GM23248 (cell line): ENCODE measurements at regions not wholly inside any gene's neighbourhood (a gene's known extent, or its start where the extent isn't known, plus 50 kb on each side); places are given as distances from the start of the nearest gene placed in this dataset.

Source experiments
- DNase-seq: peaks from one replicate; pipeline ENCODE4 v3.0.0-alpha.2; 2015
- H2AFZ ChIP-seq: fragments of 200-600 bp; sonication (generic); 2 replicates; pipeline ENCODE4 v1.6.1; 2016; ENCODE audit warnings: antibody characterized with exemption
- H3F3A ChIP-seq: fragments of 200-600 bp; sonication (generic); 2 replicates; pipeline ENCODE4 v1.6.1; 2016; ENCODE audit warnings: mild to moderate bottlenecking, antibody characterized with exemption, mixed run types; ENCODE audit not compliant: insufficient read depth
- H3K27ac ChIP-seq: fragments of 200-600 bp; sonication (generic); 2 replicates; pipeline ENCODE4 v1.5.1; 2016; ENCODE audit warnings: mild to moderate bottlenecking
- H3K27me3 ChIP-seq: fragments of 200-600 bp; sonication (generic); replicated peaks from 2 replicates; pipeline ENCODE4 v1.6.1; 2016; ENCODE audit warnings: mild to moderate bottlenecking; ENCODE audit not compliant: insufficient read depth
- H3K36me3 ChIP-seq: fragments of 200-600 bp; sonication (generic); 2 replicates; pipeline ENCODE4 v1.6.1; 2016; ENCODE audit warnings: low read depth, mild to moderate bottlenecking
- H3K4me1 ChIP-seq: fragments of 200-600 bp; sonication (generic); 2 replicates; pipeline ENCODE4 v1.6.1; 2016; ENCODE audit warnings: mild to moderate bottlenecking; ENCODE audit not compliant: insufficient read depth
- H3K4me2 ChIP-seq: fragments of 200-600 bp; sonication (generic); one replicate; pipeline ENCODE4 v1.6.1; 2016; ENCODE audit warnings: mild to moderate bottlenecking; ENCODE audit not compliant: unreplicated experiment
- H3K4me3 ChIP-seq: fragments of 200-600 bp; sonication (generic); 2 replicates; pipeline ENCODE4 v1.5.1; 2016; ENCODE audit warnings: mild to moderate bottlenecking
- H3K79me2 ChIP-seq: fragments of 200-600 bp; sonication (generic); 2 replicates; pipeline ENCODE4 v1.6.1; 2016; ENCODE audit warnings: mild to moderate bottlenecking; ENCODE audit not compliant: insufficient read depth
- H3K9ac ChIP-seq: fragments of 200-600 bp; sonication (generic); 2 replicates; pipeline ENCODE4 v1.6.1; 2016; ENCODE audit warnings: mild to moderate bottlenecking
- H3K9me2 ChIP-seq: fragments of 200-600 bp; sonication (generic); 2 replicates; pipeline ENCODE4 v1.6.1; 2016; ENCODE audit warnings: mixed run types, mild to moderate bottlenecking, moderate library complexity; ENCODE audit not compliant: insufficient read depth
- H3K9me3 ChIP-seq: fragments of 200-600 bp; sonication (generic); one replicate; pipeline ENCODE4 v1.6.1; 2017; ENCODE audit warnings: low read depth
- H4K20me1 ChIP-seq: fragments of 200-600 bp; sonication (generic); 2 replicates; pipeline ENCODE4 v1.6.0; 2016; ENCODE audit not compliant: insufficient read depth
- EZH2 ChIP-seq: fragments of 200-600 bp; sonication (generic); IDR thresholded peaks from 2 replicates; pipeline ENCODE4 v1.6.1; 2018; ENCODE audit warnings: antibody characterized with exemption, mild to moderate bottlenecking; ENCODE audit not compliant: insufficient read depth, poor library complexity, severe bottlenecking
- EZH2phosphoT487 ChIP-seq: fragments of 200-600 bp; sonication (generic); IDR thresholded peaks from 2 replicates; pipeline ENCODE4 v1.6.1; 2018; ENCODE audit warnings: antibody characterized with exemption, moderate library complexity, mild to moderate bottlenecking, low read depth; ENCODE audit not compliant: insufficient read depth
- WGBS, 2 experiments: methylation state at CpG; one replicate each; pipeline ENCODE4 v1.1.6; 2015 to 2017; ENCODE audit warnings: low lambda C conversion rate in 2 of 2, low coverage in 1 of 2; ENCODE audit errors: missing lambda C conversion rate in 2 of 2; 5-methylcytosine and 5-hydroxymethylcytosine counted together
- in situ Hi-C: fragments of 300-500 bp; cut with MboI; formaldehyde crosslinking; loops from 2 replicates; pipeline ENCODE4 v1.15.0; 2020

GRCh38 chr4:146041139-146042004, 102.7 kb upstream of the ZNF827 start:
- H3K9ac ChIP-seq, result no peak overlapping the region
- no peaks in the 10 kb centered on the region for H3K79me2 ChIP-seq
- H3K4me3 ChIP-seq, result no peak overlapping the region
- H3F3A ChIP-seq, result no peaks in the 10 kb centered on the region
- H3K4me1 ChIP-seq, result no peaks in the 10 kb centered on the region
- no peak for TF ChIP-seq EZH2
- TF ChIP-seq EZH2phosphoT487, result no peak
- H3K36me3 ChIP-seq, result no peaks in the 10 kb centered on the region
- H3K9me3 ChIP-seq, result no peaks in the 10 kb centered on the region
- 32 to 44% methylated on average over 3 of the region's 3 CpGs for WGBS, 2 experiments
- H3K27ac ChIP-seq, result no peak overlapping the region
- no peaks in the 10 kb centered on the region for H3K9me2 ChIP-seq
- in situ Hi-C loops, result no loop called here
- no peak overlapping the region; the same call in 1 of the 2 replicates for H2AFZ ChIP-seq
- H3K27me3 ChIP-seq, result no peaks in the 10 kb centered on the region
- H3K4me2 ChIP-seq, result no peak overlapping the region
- no peak for DNase-seq
- H4K20me1 ChIP-seq, result no peaks in the 10 kb centered on the region

- Histone ChIP-seq H3K4me3 (no peak overlapping the region), H3F3A (no peaks in the 10 kb centered on the region), H3K36me3 (no peaks in the 10 kb centered on the region), H3K9me3 (no peaks in the 10 kb centered on the region), H3K27me3 (no peaks in the 10 kb centered on the region), H3K79me2 (no peaks in the 10 kb centered on the region), H3K9ac (no peak overlapping the region), H3K4me2 (no peak overlapping the region), H4K20me1 (no peaks in the 10 kb centered on the region), H3K27ac (no peak overlapping the region), H2AFZ (no peak overlapping the region; the same call in 1 of the 2 replicates), H3K4me1 (no peaks in the 10 kb centered on the region), H3K9me2 (no peaks in the 10 kb centered on the region)
- 4 to 9% methylated on average over 1 of the region's 1 CpG for WGBS, 2 experiments
- in situ Hi-C loops, result no loop called here
- DNase-seq, result no peak
- TF ChIP-seq EZH2 (no peak), EZH2phosphoT487 (no peak)
Observed at GRCh38 chr4:146040623-146041022, 102.0 kb upstream of the ZNF827 start.

GRCh38 chr4:146033149-146033548, 94.5 kb upstream of the ZNF827 start:
- Histone ChIP-seq H3K4me1 (no peaks in the 10 kb centered on the region; the same call in 1 of the 2 replicates), H4K20me1 (no peaks in the 10 kb centered on the region), H3K4me3 (no peak overlapping the region), H3K9me2 (no peaks in the 10 kb centered on the region), H3K9me3 (no peaks in the 10 kb centered on the region), H3K36me3 (no peaks in the 10 kb centered on the region), H3K4me2 (no peak overlapping the region), H3K79me2 (no peaks in the 10 kb centered on the region), H3K27me3 (no peaks in the 10 kb centered on the region), H3K27ac (no peak overlapping the region), H3K9ac (no peak overlapping the region), H2AFZ (no peak overlapping the region), H3F3A (no peaks in the 10 kb centered on the region)
- in situ Hi-C loops, result no loop called here
- 45 to 53% methylated on average over 5 of the region's 5 CpGs for WGBS, 2 experiments
- TF ChIP-seq EZH2phosphoT487 (no peak), EZH2 (no peak)
- no peak for DNase-seq

- Histone ChIP-seq H3K4me3 (no peak overlapping the region), H2AFZ (no peak overlapping the region), H3K4me2 (no peak overlapping the region), H3K79me2 (no peaks in the 10 kb centered on the region), H3K4me1 (no peaks in the 10 kb centered on the region; the same call in 1 of the 2 replicates), H3K9me2 (no peaks in the 10 kb centered on the region), H3K9ac (no peak overlapping the region), H3F3A (no peaks in the 10 kb centered on the region), H3K36me3 (no peaks in the 10 kb centered on the region), H3K27me3 (no peaks in the 10 kb centered on the region), H3K27ac (no peak overlapping the region), H3K9me3 (no peaks in the 10 kb centered on the region), H4K20me1 (no peaks in the 10 kb centered on the region)
- DNase-seq, result no peak
- TF ChIP-seq EZH2 (no peak), EZH2phosphoT487 (no peak)
- in situ Hi-C loops, result no loop called here
- 39 to 40% methylated on average over 7 of the region's 7 CpGs for WGBS, 2 experiments
Observed at GRCh38 chr4:146032234-146032860, 93.7 kb upstream of the ZNF827 start.
